ENCODE measurements at regions not wholly inside any gene's neighbourhood (a gene's known extent, or its start where the extent isn't known, plus 50 kb on each side); places are given as distances from the start of the nearest gene placed in this dataset.
"Not testable (repeated sequence)": the region's sequence is repeated elsewhere in the genome, so short reads cannot be mapped to it uniquely, and the experiment has no call there.

DNA sequence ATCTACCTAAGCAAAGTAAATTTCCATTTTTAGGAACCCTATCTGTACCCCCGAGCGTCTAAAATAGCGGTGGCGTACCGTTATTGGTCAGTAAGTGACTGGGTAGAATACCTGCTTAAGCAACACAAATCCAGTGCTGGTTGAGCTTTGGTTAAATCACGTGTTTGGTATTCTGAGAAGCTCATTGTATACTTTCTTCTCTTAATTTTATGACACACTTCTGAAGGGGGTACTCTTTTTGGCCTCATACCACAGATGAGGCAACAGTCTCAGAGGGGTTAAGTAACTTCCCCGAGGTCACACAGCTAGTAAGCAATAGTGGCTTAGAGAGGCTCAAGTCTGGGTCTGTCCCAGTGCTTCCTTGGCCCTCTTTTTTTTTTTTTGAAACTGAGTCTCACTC lies 151.2 kb downstream of the TFAP2C start:
- POLR2A ChIA-PET (ENCODE audit: unreplicated experiment), result no interaction called here
- Histone ChIP-seq H3K36me3 (ENCODE audit: low read depth, low read length) (no peaks in the 10 kb centered on the region), H3K9me2 (replicated peaks; ENCODE audit: low read length) (no peaks in the 10 kb centered on the region), H3K4me2 (ENCODE audit: low read length) (no peak overlapping the region), H2AFZ (ENCODE audit: low read length) (no peak overlapping the region), H3K27me3 (ENCODE audit: low read length) (no peaks in the 10 kb centered on the region), H3F3A (ENCODE audit: low read length, unreplicated experiment) (no peaks in the 10 kb centered on the region), H3K4me3 (ENCODE audit: low read length) (no peak overlapping the region), H4K20me1 (ENCODE audit: low read length) (no peaks in the 10 kb centered on the region), H3K27ac (ENCODE audit: low read length) (no peak overlapping the region), H3K9ac (ENCODE audit: low read length) (no peak overlapping the region), H3K9me3 (ENCODE audit: low read length) (no peaks in the 10 kb centered on the region), H3K4me1 (ENCODE audit: insufficient read depth, low read length) (peaks cover 20% of the 10 kb centered on the region), H3K79me2 (ENCODE audit: low read length) (no peaks in the 10 kb centered on the region)
- intact Hi-C loops (cut with micrococcal nuclease), result no loop called here
- no TSS peak for BruUV-seq (replicated peaks)
- TF ChIP-seq EZH2 (IDR thresholded peaks at IDR 0.05; ENCODE audit: low read length, unreplicated experiment) (no peak), EZH2phosphoT487 (IDR thresholded peaks at IDR 0.05; ENCODE audit: borderline replicate concordance, low read length) (no peak)
- TF ChIP-seq, protein P1, sequence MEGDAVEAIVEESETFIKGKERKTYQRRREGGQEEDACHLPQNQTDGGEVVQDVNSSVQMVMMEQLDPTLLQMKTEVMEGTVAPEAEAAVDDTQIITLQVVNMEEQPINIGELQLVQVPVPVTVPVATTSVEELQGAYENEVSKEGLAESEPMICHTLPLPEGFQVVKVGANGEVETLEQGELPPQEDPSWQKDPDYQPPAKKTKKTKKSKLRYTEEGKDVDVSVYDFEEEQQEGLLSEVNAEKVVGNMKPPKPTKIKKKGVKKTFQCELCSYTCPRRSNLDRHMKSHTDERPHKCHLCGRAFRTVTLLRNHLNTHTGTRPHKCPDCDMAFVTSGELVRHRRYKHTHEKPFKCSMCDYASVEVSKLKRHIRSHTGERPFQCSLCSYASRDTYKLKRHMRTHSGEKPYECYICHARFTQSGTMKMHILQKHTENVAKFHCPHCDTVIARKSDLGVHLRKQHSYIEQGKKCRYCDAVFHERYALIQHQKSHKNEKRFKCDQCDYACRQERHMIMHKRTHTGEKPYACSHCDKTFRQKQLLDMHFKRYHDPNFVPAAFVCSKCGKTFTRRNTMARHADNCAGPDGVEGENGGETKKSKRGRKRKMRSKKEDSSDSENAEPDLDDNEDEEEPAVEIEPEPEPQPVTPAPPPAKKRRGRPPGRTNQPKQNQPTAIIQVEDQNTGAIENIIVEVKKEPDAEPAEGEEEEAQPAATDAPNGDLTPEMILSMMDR (conservative IDR thresholded peaks at IDR 0.05; ENCODE audit: low read depth, low read length), result no peak
- DNase-seq (no peak), ATAC-seq (no peak)
- CTCF ChIA-PET, result no interaction called here

DNA sequence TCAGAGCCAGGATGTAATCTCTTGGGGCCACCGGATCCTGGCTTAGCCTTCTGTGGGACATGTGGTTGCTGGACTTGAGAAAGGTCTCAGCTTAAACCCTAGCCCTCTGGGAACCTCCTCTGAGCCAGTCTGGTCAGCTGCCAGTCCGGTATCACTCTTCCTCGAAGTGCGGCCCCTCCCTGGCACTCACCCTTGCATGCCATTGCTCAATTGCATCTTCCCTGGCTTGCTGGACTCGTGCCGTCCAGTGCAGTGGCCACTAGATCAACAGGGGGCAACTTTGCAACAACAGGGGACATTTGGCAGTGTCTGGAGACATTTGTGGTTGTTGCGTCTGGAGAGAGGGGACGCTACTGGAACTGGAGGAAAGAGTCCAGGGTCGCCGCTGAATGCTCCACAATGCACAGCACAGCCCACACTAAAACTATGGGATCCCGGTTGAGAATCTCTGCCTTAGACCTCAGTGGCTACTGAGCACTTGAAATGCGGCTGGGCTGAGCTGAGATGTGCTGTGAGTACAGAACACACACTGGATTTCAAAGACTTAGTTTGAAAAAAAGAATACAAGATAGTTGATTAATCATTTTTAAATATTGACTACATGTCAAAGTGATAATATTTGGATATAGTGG lies 152.1 kb downstream of the TFAP2C start:
- Histone ChIP-seq H3F3A (ENCODE audit: low read length, unreplicated experiment) (no peaks in the 10 kb centered on the region), H3K4me2 (ENCODE audit: low read length) (no peak overlapping the region), H3K9ac (ENCODE audit: low read length) (no peak overlapping the region), H2AFZ (ENCODE audit: low read length) (no peak overlapping the region), H4K20me1 (ENCODE audit: low read length) (no peaks in the 10 kb centered on the region), H3K9me2 (replicated peaks; ENCODE audit: low read length) (no peaks in the 10 kb centered on the region), H3K4me3 (ENCODE audit: low read length) (no peak overlapping the region), H3K27me3 (ENCODE audit: low read length) (no peaks in the 10 kb centered on the region), H3K79me2 (ENCODE audit: low read length) (no peaks in the 10 kb centered on the region), H3K4me1 (ENCODE audit: insufficient read depth, low read length) (peaks cover 20% of the 10 kb centered on the region), H3K9me3 (ENCODE audit: low read length) (no peaks in the 10 kb centered on the region), H3K27ac (ENCODE audit: low read length) (no peak overlapping the region), H3K36me3 (ENCODE audit: low read depth, low read length) (no peaks in the 10 kb centered on the region)
- BruUV-seq (replicated peaks), result no TSS peak
- ChIA-PET POLR2A (ENCODE audit: unreplicated experiment) (no interaction called here), CTCF (no interaction called here)
- DNase-seq (no peak), ATAC-seq (no peak)
- TF ChIP-seq EZH2phosphoT487 (IDR thresholded peaks at IDR 0.05; ENCODE audit: borderline replicate concordance, low read length), result no peak
- TF ChIP-seq, protein P1 (conservative IDR thresholded peaks at IDR 0.05; ENCODE audit: low read depth, low read length), result no peak
- no peak for TF ChIP-seq EZH2 (IDR thresholded peaks at IDR 0.05; ENCODE audit: low read length, unreplicated experiment)
- intact Hi-C loops (cut with micrococcal nuclease), result no loop called here

DNA sequence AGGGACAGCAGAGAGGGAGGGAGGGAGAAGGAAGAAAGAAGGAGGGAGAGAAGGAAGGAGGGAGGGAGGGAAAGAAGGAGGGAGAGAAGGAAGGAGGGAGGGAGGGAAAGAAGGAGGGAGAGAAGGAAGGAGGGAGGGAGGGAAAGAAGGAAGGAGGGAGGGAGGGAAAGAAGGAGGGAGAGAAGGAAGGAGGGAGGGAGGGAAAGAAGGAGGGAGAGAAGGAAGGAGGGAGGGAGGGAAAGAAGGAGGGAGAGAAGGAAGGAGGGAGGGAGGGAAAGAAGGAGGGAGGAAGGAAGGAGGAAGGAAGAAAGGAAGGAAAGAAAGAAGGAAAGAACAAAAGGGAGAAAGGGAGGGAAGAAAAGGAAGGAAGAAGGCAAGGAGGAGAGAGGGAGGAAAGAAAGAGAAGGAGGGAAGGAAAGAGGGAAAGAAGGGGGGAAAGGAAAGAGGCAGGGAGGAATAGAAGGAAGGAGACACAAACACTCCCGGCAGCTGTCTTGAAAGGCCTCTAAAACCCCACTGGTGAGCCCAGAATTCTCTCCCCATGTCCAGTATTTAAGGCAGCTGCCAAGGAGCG lies 153.0 kb downstream of the TFAP2C start:
- H3K9me3 ChIP-seq (ENCODE audit: low read length); intact Hi-C loops (cut with micrococcal nuclease); H3K4me3 ChIP-seq (ENCODE audit: low read length); H3K4me2 ChIP-seq (ENCODE audit: low read length); H3K27ac ChIP-seq (ENCODE audit: low read length); H3K36me3 ChIP-seq (ENCODE audit: low read depth, low read length); BruUV-seq (replicated peaks); H3K27me3 ChIP-seq (ENCODE audit: low read length); DNase-seq; ATAC-seq; CTCF ChIA-PET; H3K79me2 ChIP-seq (ENCODE audit: low read length); H4K20me1 ChIP-seq (ENCODE audit: low read length); H3K9me2 ChIP-seq (replicated peaks; ENCODE audit: low read length); POLR2A ChIA-PET (ENCODE audit: unreplicated experiment); H3K9ac ChIP-seq (ENCODE audit: low read length); H3F3A ChIP-seq (ENCODE audit: low read length, unreplicated experiment); H2AFZ ChIP-seq (ENCODE audit: low read length): not testable (repeated sequence)
- peaks cover 22% of the 10 kb centered on the region for H3K4me1 ChIP-seq (ENCODE audit: insufficient read depth, low read length)

DNA sequence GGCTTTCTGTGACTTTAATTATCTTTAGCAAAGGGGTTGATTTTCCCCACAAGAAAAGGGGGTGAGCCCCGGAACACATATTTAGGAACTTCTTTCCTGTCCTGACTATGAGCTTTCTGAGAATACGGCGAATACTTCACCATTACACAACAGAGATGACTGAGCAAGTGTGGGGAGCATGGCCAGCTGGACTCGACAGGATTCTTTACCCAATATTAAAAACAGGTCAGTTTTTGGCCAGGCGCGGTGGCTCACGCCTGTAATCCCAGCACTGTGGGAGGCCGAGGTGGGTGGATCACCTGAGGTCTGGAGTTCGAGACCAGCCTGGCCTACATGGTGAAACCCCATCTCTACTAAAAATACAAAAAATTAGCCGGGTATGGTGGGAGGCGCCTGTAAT lies 153.7 kb downstream of the TFAP2C start:
- H3K27ac ChIP-seq (ENCODE audit: low read length); H3K4me3 ChIP-seq (ENCODE audit: low read length); H3K9me3 ChIP-seq (ENCODE audit: low read length); H3K9me2 ChIP-seq (replicated peaks; ENCODE audit: low read length); DNase-seq; POLR2A ChIA-PET (ENCODE audit: unreplicated experiment); H3K9ac ChIP-seq (ENCODE audit: low read length); H3K79me2 ChIP-seq (ENCODE audit: low read length); H3K36me3 ChIP-seq (ENCODE audit: low read depth, low read length); H4K20me1 ChIP-seq (ENCODE audit: low read length); CTCF ChIA-PET; H3K27me3 ChIP-seq (ENCODE audit: low read length); H2AFZ ChIP-seq (ENCODE audit: low read length); intact Hi-C loops (cut with micrococcal nuclease); H3K4me2 ChIP-seq (ENCODE audit: low read length); BruUV-seq (replicated peaks); H3F3A ChIP-seq (ENCODE audit: low read length, unreplicated experiment); ATAC-seq: not testable (repeated sequence)
- peaks cover 26% of the 10 kb centered on the region for H3K4me1 ChIP-seq (ENCODE audit: insufficient read depth, low read length)

Measured in PC-3 (cell line).